ENCODE measurements at regions not wholly inside any gene's neighbourhood (a gene's known extent, or its start where the extent isn't known, plus 50 kb on each side); places are given as distances from the start of the nearest gene placed in this dataset.
"Not testable (repeated sequence)": the region's sequence is repeated elsewhere in the genome, so short reads cannot be mapped to it uniquely, and the experiment has no call there.

- DNase-seq, result no peak
These were observed 154.1 kb downstream of the SH3BP4 start for GRCh38 chr2:235105821-235106359.

DNA sequence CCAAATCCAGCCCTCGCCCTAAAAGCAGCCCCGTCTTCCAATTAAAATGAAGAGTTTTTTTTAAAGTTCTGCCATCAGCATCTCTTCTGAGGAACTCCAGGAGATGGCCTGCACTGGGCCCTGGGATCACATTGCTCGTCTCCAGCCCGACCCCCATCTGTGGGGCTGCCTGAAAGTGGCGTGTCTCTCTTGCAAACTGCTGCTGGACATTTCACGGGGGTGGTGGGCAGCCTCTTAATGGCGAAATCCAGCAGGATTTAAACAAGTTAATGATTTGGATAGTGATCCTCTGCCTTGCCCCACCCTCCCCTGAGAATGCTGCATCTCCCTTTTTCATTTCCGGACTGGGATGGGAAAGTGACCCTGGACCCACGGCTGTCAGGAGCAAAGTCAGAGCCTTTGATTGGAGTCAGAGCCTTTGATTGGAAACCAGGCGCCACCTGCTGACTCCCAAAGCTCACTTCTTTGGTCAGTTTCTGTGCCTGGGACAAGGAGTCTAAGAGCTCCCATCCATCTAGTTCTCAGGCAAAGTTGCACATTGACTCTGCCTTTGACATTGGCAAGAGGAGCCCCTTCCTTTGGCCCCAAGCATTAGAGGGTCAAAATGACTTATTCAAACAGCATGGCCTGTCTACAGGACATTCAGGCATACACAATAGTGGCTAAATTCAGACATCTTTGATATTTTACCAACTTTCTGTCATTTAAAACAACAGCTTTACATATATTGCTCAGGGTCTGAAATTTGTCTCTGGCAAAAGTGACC, 155.2 kb downstream of the SH3BP4 start:
- peak; percentile 8 for DNase-seq

- no peak for DNase-seq
These were observed 155.8 kb downstream of the SH3BP4 start for GRCh38 chr2:235107640-235107951.

GRCh38 chr2:235109561-235109960, 157.7 kb downstream of the SH3BP4 start:
- not testable (repeated sequence) for DNase-seq

DNA sequence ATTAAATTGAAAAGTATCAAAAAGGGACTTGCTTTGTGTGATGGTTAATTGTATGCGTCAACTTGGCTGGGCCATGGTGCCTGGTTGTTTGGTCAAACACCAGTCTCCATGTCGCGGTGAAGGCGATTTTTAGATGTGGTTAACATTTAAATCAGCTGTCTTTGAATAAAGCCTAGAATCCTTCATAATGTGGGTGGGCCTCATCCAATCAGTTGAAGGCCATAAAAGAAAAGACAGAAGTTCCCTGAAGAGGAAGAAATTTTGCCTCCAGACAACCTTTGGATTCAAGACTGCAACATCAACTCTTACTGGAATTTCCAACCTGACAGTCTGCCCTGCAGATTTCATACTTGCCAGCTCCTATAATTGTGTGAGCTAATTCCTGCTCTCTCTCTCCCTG, 160.5 kb downstream of the SH3BP4 start:
- DNase-seq, result no peak

- no peak for DNase-seq
These were observed 162.0 kb downstream of the SH3BP4 start for GRCh38 chr2:235113854-235114253.

- DNase-seq, result no peak
These were observed 162.5 kb downstream of the SH3BP4 start for GRCh38 chr2:235114286-235114685.

DNA sequence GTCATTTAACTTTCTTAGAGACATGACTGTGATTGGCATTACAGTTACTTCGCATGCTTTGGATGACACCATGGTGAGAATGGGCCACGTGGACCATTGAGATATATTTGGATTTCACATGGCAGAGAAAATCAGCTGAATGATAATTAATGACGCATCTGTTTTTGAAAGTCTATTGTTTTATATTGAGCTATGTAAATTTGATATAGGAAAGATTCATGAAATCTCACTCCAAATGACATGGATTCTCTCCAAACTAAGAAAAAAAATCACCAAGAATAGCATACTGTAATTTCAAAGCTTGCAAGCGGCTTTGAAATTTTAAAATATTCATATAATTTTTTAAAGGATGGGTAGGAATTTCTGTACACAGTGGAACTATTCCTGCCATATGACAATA, 163.7 kb downstream of the SH3BP4 start:
- no peak for DNase-seq

GRCh38 chr2:235116885-235117492, 165.2 kb downstream of the SH3BP4 start:
- peak; percentile 14 for DNase-seq

GRCh38 chr2:235126768-235127167, 175.0 kb downstream of the SH3BP4 start:
- no peak for DNase-seq

DNA sequence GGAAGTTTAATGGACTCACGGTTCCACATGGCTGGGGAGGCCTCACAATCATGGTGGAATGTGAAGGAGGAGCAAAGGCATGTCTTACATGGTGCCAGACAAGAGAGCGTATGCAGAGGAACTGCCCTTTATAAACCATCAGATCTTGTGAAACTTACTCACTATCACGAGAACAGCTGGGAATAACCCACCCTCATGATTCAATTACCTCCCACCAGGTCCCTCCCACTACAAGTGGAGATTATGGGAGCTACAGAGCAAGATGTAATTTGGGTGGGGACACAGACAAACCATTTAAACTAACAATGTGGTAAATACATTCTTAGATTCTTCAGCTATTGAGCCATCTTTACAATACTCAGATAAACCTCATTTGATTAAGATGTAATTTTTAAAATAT, 176.1 kb downstream of the SH3BP4 start:
- DNase-seq, result no peak

DNA sequence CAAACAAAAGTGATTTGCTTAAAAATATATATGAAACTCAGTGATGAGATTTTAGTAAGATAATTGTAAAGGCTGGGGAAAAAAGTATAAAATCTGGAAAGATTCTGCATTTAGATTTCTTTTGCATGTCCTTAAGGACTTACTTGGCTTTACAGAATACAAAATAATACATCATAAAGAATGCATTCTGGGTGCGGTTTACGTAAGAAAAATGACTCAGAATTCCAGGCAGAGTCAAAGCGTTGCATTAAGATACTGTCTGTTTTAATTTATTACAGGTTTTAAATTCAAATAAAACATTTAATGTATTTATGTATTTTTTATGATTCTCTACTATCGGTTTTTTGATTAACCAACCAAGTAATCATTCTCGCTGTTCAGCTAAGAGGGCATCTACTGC, 178.0 kb downstream of the SH3BP4 start:
- DNase-seq, result no peak

DNA sequence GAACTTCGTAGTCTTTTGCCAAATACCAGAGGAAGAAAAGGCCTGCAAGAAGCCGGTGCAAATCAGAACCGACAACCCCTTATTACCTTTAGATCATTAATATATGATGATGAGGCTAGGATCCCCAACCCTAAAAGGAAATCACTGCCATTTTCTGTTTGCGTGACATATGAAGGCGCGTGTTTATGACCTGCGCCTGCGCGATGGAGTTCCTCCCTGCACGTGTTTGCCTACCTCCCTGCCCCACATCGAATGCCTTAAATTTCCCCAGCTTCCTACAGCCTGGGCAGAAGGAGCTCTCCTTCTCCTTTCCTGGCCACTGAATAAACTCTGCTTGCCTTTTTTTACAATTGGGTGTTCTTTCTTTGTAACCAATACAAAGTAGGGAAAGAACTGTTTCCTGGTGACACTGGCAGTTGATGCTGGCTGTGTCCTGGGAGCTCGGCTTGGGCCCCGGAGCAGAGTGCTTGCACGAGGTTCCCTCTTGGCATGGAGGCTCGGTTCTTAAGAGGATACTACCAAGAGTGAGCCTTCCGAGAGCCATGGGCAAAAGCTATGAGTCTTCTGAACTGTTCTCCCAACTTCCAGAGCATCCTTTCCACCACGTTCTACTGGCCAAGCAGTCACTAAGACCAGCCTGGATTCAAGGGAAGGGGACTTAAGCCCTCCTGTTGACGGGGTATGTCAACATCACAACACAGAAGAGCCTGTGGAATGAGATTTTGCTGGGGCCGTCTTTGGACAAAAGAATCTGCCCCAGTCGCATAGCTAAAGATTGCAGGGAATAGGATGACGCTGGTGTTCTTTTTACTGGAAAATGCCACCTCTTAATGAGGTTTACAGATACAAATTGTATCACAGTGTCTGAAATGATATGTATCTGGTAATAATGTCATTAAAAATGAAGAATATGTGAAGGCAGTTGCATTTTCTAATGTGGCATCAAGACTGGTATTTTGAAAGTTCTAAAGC, 179.8 kb downstream of the SH3BP4 start:
- no peak for DNase-seq

GRCh38 chr2:235132651-235133050, 180.8 kb downstream of the SH3BP4 start:
- DNase-seq, result no peak

DNA sequence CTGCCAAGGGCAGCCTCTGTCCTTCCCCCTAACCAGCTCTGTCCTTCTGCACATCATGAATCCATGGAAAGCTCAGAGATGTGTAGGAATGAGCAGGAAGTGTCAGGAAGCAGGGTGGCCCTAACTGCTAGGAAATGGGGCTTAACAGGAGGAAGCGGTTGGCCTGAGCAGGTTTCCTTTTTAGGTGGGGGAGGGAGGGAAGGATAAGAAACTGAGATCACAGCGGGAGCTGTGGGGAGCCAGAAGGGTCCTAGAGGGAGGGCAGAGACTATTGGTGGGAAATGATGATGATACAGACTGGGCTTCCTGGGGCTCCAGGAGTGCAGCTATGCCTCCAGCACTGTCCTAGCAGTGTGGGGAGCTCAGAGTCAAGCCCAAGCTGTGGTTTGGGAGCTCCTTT, 182.0 kb downstream of the SH3BP4 start:
- no peak for DNase-seq

DNA sequence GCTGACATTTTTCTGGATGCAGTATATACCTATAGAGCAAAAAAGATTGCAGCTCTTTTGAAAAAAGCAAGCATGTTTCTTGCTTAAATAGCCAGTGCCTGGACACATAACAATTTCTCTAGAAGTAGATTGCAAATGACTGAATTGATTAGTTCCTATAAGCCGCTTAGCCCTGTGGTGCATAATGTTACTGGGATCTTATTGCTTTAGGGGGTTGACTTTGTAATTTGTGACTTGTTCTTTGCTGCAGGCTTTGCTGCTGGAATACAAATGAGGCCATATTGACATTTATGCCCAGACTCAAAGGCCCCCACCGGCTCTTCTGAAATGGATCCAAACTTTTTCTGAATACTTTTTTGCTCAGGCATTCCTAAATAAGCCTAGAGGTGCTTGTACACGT, 182.6 kb downstream of the SH3BP4 start:
- DNase-seq, result no peak

DNA sequence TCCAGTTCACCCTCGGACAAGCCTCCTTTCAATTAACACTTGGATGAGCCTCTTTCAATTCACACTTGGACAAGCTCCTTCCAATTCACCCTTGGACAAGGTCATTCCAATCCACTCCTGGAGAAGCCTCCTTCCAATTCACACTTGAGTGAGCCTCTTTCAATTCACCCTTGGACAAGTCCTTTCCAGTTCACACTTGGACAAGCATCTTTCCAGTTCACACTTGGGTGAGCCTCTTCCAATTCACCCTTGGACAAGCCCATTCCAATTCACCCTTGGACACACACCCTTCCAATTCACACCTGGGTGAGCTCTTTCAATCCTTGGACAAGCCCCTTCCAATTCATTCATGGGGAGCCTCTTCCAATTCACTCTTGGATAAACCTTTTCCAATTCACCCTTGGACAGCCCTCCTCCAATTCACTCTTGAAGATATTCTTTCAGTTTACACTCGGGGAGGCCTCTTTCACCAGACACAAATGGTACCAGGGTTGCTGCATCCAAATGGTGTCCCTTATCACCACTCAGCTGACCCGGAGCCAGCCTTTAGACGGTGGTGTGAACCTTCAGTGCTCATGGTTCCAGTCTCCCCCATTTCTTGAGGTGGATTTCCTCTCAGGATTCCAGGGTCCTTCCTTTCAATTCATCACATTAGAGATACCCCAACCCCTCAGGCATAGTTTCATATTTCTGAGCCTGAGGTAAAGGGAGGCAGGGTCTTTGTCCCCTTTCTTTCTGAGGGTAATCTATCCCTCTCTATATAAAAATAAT, 183.6 kb downstream of the SH3BP4 start:
- DNase-seq, result no peak

GRCh38 chr2:235135990-235136561, 184.3 kb downstream of the SH3BP4 start:
- DNase-seq, result peak; percentile 45

DNA sequence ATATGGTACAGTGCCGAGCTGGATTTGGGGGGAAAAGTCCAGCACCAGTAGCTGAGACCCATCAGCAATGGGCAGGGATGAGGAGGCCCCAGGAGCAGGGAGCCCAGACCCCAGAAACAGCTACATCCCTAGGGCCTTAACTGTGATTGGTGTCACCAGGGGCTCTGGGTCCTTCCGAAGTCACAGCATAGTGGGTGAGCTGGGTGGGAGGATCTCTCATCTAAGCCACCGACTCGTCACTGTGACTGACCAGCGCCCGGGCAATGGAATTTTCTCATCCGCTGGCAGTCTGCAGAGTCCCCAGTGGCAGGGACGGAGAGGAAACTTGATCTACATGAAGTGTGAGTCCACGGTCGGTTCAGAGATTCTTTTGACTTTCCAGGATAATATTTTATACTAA, 186.5 kb downstream of the SH3BP4 start:
- no peak for DNase-seq

DNA sequence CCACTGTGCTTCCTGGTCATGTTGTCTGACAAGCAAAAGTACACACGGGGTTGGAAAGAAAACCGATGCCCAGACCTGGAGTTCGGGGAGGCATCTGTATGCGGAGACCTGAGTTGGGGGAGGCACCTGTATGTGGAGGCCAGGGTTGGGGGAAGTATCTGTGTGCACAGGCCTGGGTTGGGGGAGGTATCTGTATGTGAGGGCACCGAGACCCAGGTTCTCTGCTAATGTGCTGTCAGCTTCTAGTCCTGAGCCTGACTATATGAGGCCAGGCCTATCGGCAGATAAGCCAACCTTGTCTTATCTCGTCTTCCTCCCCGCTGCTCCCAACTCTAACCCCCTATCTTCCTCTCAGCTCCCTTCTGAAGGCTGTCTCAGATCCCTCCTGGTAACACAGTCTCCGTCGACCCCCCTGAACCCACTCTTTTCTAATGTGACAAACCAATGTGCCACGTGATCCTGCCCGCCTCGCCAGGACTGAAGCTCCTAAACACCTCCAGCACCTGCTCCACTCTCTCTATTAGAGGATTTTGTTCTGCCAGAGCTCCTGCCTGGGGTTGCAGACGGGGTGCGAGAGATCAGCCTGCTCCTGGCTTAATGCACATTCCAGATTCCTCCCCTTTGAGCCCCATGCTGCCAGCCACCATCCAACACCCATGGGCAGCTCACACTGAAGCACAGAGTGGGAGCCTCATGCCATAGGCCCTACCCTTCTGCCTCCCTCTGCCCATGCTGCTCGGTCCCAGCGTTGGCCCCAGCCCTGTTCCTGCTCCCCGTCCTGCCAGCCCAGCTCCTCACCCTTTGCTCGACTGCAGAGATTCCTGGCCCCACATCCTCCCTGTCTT, 188.4 kb downstream of the SH3BP4 start:
- DNase-seq, result no peak

- no peak for DNase-seq
These were observed 188.9 kb downstream of the SH3BP4 start for GRCh38 chr2:235140801-235141081.
